GM12865 (cell line): ENCODE measurements at regions not wholly inside any gene's neighbourhood (a gene's known extent, or its start where the extent isn't known, plus 50 kb on each side); places are given as distances from the start of the nearest gene placed in this dataset.

Source experiments
- DNase-seq: peaks from one replicate; pipeline ENCODE4 v3.0.0; 2010; ENCODE audit warnings: low read depth
- H3K4me3 ChIP-seq: 2 replicates; pipeline ENCODE4 v1.5.1; 2011; ENCODE audit warnings: mild to moderate bottlenecking, low read depth, low read length, control low read depth
- TF ChIP-seq, protein P1 (sequence below): IDR thresholded peaks from 2 replicates; pipeline ENCODE4 v1.5.1; 2011; ENCODE audit warnings: low read length, control low read depth, low read depth, inconsistent platforms; ENCODE audit not compliant: insufficient read depth; ENCODE audit errors: missing control alignments

DNA sequence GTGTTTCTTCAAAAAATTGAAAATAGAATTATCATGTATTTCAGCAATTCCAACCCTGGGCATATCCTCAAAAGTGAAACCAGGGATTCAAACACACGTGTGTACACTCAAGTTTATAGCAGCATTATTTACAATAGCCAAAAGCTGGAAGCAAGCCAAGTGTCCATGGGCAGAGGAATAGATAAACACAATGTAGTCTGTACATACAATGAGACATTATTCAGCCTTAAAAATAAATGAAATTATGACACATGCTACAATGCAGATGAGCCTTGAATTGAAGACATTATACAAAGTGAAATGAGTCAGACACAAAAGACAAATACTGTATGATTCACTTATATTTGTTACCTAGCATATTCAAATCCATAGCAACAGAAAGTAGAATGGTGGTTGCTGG is 853.4 kb downstream of the STIM2 start:
- no peak for DNase-seq
- TF ChIP-seq, protein P1, sequence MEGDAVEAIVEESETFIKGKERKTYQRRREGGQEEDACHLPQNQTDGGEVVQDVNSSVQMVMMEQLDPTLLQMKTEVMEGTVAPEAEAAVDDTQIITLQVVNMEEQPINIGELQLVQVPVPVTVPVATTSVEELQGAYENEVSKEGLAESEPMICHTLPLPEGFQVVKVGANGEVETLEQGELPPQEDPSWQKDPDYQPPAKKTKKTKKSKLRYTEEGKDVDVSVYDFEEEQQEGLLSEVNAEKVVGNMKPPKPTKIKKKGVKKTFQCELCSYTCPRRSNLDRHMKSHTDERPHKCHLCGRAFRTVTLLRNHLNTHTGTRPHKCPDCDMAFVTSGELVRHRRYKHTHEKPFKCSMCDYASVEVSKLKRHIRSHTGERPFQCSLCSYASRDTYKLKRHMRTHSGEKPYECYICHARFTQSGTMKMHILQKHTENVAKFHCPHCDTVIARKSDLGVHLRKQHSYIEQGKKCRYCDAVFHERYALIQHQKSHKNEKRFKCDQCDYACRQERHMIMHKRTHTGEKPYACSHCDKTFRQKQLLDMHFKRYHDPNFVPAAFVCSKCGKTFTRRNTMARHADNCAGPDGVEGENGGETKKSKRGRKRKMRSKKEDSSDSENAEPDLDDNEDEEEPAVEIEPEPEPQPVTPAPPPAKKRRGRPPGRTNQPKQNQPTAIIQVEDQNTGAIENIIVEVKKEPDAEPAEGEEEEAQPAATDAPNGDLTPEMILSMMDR: no peak
- H3K4me3 ChIP-seq: no peak overlapping the region

DNA sequence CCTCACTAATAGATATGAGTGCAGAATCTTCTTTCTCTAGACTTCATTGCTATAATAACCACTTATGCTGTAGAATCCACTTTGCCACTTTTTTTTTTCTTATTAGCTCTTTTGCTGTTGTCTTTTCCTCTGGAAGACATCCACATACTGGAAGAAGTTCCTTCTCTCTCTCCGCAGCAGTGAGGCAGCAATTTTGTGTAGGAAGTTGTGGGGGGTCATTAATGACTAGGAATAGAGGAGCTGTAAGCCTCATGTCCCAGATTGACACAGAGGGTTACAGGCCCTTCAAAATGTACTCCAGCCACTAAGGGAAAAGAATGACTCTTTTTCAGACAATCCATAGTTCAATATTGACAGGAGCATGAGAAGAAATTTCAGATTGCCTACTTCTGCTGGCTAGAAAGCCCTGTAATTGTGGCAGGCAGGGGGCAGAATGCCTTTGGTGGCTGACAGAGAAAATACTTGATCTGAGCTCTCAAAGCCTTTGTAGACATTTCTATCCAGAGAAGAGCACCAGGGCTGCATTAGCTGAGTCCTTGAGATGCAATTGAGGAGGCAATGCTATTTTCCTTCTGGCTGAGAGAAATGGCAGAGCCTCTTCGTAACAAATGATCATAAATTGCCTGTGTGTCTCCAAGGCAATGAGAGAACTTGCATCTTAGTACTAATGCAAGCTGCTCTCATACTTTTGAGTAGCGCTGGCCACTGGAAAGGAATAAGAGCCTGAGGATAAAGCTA is 856.2 kb downstream of the STIM2 start:
- TF ChIP-seq, protein P1: no peak
- H3K4me3 ChIP-seq: no peak overlapping the region
- no peak for DNase-seq

DNA sequence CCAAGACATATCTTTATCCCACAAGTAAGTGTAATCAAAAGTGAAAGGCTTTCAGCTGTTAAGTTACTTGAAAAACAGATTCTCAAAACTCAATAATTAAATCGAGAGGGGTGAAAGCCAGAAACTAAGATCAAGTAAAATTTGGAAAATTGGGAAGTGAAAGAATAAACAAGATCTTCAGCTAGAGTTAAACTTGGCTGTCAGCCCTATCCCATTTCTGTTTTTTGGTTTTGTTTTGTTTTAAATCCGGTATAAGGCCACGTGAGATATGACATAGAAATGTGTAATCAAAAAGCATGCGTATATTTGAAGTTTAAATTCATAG is 856.8 kb downstream of the STIM2 start:
- DNase-seq: no peak
- TF ChIP-seq, protein P1: no peak
- H3K4me3 ChIP-seq: no peak overlapping the region

DNA sequence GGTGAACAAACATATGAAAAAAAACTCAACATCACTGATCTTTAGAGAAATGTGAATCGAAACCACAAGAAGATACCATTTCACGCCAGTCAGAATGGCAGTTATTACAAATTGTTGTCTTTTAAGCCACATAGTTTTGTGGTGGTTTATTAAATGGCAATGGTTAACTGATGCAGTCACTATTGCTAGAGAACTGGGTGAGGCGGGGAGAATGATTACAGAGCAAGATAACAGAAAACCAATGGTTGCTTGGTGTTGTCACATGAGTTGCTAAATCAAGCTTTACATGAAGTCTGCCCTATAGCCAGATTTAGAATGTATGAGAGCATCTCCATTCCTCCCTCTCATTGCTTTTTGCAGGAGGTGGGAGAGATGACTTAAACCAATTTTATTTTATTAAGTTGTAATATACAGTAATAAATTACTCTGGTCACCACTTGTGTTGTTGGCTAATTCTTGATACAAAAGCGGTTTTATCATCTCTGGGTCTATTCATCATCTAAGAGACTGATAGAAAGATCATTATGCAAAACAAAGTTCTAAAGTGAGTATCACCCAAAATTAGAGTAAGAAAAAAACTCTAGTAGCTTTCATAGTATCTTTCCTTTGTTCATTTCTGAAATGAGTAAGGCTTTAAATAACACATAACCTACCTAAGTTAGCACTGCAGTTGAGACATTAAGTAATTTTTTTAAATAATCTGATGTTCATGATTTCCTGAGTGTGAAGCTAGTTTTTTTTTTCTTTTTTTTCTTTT is 859.5 kb downstream of the STIM2 start:
- no peak overlapping the region for H3K4me3 ChIP-seq
- TF ChIP-seq, protein P1: no peak
- DNase-seq: peak; percentile 18

DNA sequence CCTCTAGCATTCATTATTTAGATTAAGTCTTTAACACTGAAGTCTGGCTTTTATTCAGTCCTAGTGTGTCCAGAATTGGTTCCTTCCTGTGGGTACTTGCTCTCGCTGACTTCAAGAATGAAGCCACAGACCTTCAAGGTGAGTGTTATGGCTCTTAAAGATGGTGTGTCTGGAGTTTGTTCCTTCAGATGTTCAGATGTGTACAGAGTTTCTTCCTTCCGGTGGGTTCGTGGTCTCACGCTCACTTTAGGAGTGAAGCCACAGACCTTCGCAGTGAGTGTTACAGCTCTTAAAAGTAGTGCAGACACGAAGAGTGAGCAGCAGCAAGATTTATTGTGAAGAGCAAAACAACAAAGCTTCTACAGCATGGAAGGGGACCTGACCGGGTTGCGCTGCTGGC is 860.6 kb downstream of the STIM2 start:
- H3K4me3 ChIP-seq: no peak overlapping the region
- no peak for DNase-seq
- TF ChIP-seq, protein P1: no peak

DNA sequence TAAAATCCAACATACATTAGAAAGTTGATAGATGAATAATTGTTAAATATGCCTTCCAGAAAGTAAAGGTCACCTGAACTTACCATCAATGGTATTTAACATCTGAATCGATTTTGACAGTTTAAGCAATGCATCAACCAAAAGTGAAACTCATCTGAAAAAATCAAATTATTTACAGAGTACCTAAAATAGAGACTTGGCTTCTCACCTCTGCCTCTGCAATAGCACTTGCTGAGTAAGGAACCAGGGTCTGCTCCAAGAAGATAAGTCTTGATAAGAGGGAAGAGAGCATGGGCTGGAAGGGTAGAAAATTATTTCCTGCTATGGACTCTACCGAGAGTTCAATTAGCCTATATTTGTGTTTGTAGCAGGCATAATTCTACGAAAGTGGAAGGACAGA is 868.3 kb downstream of the STIM2 start:
- TF ChIP-seq, protein P1: no peak
- no peak for DNase-seq
- no peak overlapping the region for H3K4me3 ChIP-seq
